ENCODE measurements at regions not wholly inside any gene's neighbourhood (a gene's known extent, or its start where the extent isn't known, plus 50 kb on each side); places are given as distances from the start of the nearest gene placed in this dataset.

DNA sequence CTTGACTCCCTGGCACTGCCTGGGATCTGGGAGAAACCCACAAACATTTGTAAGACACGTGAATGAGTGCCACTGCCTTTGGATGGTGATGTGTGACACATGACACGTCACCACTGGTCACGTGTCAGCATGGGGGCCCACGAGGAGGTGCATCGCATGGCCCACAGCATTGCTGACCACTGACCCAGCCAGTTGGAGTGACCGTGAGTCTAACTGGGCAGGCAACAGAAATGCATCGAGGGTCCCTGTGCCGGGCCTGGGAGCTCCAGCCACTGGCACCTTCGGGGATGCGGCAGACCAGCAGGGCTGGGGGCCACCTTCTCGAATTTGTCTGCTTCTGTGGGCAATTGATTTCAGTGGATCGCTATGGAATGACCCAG is 121.9 kb upstream of the HDAC4 start:
- TF ChIP-seq CTCF (IDR thresholded peaks at IDR 0.05) = no peak

DNA sequence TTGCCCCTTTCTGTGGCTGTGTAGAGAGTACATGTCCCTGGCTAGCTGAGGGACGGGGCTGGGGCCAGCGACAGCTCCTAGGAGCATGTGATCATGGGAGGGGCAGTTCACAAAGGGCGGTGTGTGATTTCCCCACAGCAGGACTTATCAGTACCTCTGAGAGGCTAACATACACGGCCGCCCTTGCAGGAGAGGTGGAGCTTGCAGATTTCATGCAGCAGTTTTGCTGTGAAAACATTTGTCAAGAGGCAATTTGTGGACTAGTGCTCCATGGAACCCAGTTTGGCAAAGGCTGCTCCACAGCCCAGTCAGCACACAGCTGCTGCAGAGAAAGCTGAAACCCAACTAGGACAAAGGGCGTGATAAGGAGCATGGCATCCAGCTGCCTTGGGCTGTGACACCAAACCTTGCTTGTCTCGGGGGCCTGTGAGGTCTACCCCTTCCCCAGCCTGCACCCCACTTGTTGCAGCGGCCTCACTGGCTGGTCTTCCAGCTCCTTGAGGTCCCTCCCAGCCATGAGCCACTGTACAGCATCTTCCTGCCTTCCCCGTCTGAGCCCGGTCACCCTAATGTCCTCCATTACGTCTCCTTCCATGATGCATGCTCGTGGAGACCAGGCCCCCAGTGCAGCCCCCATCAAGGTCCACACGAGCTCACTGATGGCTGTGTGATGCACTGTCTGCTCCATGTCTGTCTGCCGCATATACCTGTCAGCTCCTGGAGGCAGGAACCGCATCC is 121.4 kb upstream of the HDAC4 start:
- no peak for TF ChIP-seq CTCF (IDR thresholded peaks at IDR 0.05)

- TF ChIP-seq CTCF (IDR thresholded peaks at IDR 0.05) = no peak
Observed at GRCh38 chr2:239521518-239521815, 120.6 kb upstream of the HDAC4 start.

DNA sequence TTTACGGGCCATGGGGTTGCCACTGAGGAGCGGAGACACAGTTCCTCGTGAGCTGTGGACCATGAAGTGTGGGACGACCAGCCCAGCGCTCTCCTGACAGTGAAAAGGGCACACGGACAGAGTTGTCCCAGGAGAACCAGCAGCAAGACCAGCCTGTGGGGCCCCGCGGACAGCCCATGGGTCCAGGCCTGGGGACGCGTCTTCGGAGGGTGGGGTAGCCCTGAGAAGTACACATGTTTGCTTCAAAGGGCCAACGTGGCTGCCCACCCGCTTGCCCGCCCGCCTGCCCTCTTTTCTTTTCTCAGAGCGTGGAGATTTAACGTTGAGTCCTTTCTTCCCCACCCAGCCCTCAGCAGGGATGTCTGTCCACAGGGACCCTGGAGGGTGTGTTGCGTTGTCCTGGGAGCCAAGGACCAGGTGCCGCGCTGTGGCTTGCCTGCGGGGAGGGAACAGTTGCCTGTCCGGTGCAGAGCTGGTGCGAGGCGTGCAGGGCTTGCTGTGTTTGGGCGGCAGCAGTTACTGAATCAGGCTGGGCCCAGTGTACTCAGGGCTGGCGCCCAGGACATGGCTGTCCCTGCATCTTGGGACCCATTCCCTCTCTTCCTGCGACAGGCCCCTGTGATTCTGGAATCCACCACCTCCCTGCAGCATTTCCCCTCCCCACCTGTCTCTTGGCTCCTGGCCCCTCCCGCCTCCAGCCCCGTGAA is 120.1 kb upstream of the HDAC4 start:
- TF ChIP-seq CTCF (IDR thresholded peaks at IDR 0.05) = no peak

- no peak for TF ChIP-seq CTCF (IDR thresholded peaks at IDR 0.05)
Observed at GRCh38 chr2:239519921-239520585, 119.2 kb upstream of the HDAC4 start.

- TF ChIP-seq CTCF (IDR thresholded peaks at IDR 0.05) = no peak
Observed at GRCh38 chr2:239519089-239519920, 118.5 kb upstream of the HDAC4 start.

GRCh38 chr2:239518286-239519088 is 117.7 kb upstream of the HDAC4 start:
- TF ChIP-seq CTCF (IDR thresholded peaks at IDR 0.05) = no peak
